ENCODE measurements at regions not wholly inside any gene's neighbourhood (a gene's known extent, or its start where the extent isn't known, plus 50 kb on each side); places are given as distances from the start of the nearest gene placed in this dataset.

DNA sequence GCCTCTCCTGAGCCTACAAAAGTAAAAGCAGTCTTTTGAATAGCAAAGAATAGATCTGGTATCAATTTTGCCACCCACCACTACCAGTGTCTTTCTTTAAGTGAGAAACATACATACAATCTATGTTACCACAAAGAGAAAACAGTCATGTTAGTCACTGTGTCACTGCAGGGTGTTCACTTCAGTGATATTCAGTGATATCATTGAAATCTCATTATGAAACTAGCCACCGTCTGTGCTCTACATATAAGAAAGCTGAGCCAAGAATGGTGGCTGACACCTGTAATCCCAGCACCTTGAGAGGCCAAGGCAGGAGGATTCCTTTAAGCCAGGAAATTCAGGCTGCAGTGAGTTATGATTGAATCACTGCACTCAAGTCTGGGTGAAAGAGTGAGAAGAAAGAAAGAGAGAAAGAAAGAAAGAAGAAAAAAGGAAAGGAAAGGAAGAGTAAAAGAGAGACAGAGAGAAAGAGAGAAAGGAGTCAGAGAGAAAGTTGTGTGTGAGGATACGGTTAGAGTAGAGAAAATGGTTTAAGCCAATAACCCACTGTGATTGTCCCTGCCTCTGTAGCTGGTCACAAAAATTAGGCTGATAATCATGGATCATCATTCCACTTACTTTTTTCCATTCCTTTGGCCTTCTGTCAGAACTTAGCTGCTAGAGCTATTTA, 847.1 kb downstream of the FAM181B start:
- no peaks in the 10 kb centered on the region for H3K27me3 Mint-ChIP-seq
- H3K9me3 Mint-ChIP-seq (ENCODE audit: low read depth) = peaks cover 10% of the 10 kb centered on the region
- no peaks in the 10 kb centered on the region for H3K36me3 Mint-ChIP-seq
- H3K4me3 Mint-ChIP-seq = no peak overlapping the region
- H3K4me1 Mint-ChIP-seq (ENCODE audit: low read depth) = peaks cover 2% of the 10 kb centered on the region
- no peak overlapping the region for H3K27ac Mint-ChIP-seq

GRCh38 chr11:81874635-81875034, 859.0 kb downstream of the FAM181B start:
- peak overlapping the region; percentile 37 for H3K27ac Mint-ChIP-seq
- H3K4me1 Mint-ChIP-seq (ENCODE audit: low read depth) = peaks cover 41% of the 10 kb centered on the region
- peak overlapping the region; percentile 22 for H3K4me3 Mint-ChIP-seq
- H3K9me3 Mint-ChIP-seq (ENCODE audit: low read depth) = no peaks in the 10 kb centered on the region
- H3K27me3 Mint-ChIP-seq = no peaks in the 10 kb centered on the region
- H3K36me3 Mint-ChIP-seq = peaks cover 2% of the 10 kb centered on the region

GRCh38 chr11:81870815-81871214, 862.8 kb downstream of the FAM181B start:
- H3K4me3 Mint-ChIP-seq = no peak overlapping the region
- no peak overlapping the region for H3K27ac Mint-ChIP-seq
- no peaks in the 10 kb centered on the region for H3K27me3 Mint-ChIP-seq
- H3K36me3 Mint-ChIP-seq = peaks cover 2% of the 10 kb centered on the region
- H3K9me3 Mint-ChIP-seq (ENCODE audit: low read depth) = no peaks in the 10 kb centered on the region
- H3K4me1 Mint-ChIP-seq (ENCODE audit: low read depth) = peaks cover 64% of the 10 kb centered on the region

DNA sequence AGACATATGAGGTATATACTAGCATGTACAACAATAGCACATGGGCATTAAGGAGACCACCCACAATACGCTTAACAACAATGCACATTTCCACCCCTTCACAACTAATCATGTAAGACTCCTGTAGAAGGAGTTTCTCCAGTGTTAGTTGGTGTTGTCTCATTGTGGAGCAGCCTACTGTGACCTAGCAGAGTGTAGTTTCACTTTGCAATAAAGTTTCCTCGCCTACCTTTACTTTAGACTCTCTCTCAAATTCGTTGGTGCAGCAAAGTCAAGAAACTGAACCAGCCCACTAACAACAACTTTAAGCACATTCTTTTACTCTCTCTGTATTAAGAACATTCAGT, 863.6 kb downstream of the FAM181B start:
- H3K27me3 Mint-ChIP-seq = no peaks in the 10 kb centered on the region
- peaks cover 2% of the 10 kb centered on the region for H3K36me3 Mint-ChIP-seq
- peaks cover 56% of the 10 kb centered on the region for H3K4me1 Mint-ChIP-seq (ENCODE audit: low read depth)
- peak overlapping the region; percentile 76 for H3K4me3 Mint-ChIP-seq
- no peaks in the 10 kb centered on the region for H3K9me3 Mint-ChIP-seq (ENCODE audit: low read depth)
- peak overlapping the region; percentile 81 for H3K27ac Mint-ChIP-seq

DNA sequence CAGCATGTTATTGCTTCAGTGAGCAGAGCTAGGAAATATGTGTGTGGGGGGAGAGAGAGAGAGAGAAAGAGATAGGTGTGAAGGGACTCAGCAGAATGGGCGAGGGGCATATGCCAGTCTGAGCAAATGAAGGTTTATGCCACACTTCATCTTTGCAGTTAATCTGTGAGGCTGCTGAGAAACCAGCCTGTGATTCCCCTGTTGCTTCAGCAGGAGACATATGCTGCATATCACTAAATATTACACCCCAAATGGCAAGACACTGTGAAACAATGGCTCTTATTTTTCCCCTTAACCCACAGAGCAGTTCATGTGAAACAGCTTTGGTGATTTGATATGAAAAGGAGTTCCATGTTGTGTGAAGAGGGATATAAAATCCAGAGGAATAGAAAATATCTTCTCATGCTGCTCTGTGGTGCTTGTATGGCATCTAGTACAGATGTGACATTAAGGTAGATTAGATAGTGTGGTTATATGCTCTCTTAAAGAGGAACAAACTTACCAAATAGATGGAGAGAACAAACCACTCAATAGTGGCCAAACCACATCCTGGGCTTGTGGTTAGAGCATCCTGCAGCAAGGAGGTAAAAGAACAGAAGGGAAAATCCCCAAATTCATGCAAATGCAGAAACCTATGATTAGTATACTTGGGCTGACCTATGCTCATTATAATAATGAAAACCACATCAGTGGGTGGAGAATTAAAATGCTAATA, 864.2 kb downstream of the FAM181B start:
- peaks cover 54% of the 10 kb centered on the region for H3K4me1 Mint-ChIP-seq (ENCODE audit: low read depth)
- peak overlapping the region; percentile 81 for H3K27ac Mint-ChIP-seq
- H3K4me3 Mint-ChIP-seq = peak overlapping the region; percentile 76
- H3K27me3 Mint-ChIP-seq = no peaks in the 10 kb centered on the region
- H3K9me3 Mint-ChIP-seq (ENCODE audit: low read depth) = no peaks in the 10 kb centered on the region
- H3K36me3 Mint-ChIP-seq = peaks cover 2% of the 10 kb centered on the region

GRCh38 chr11:81866896-81867295, 866.8 kb downstream of the FAM181B start:
- Mint-ChIP-seq H3K27ac (no peak overlapping the region), H3K36me3 (no peaks in the 10 kb centered on the region), H3K9me3 (ENCODE audit: low read depth) (no peaks in the 10 kb centered on the region), H3K27me3 (no peaks in the 10 kb centered on the region), H3K4me1 (ENCODE audit: low read depth) (peaks cover 44% of the 10 kb centered on the region), H3K4me3 (no peak overlapping the region)

- Mint-ChIP-seq H3K9me3 (ENCODE audit: low read depth) (no peaks in the 10 kb centered on the region), H3K27me3 (no peaks in the 10 kb centered on the region), H3K4me3 (no peak overlapping the region), H3K36me3 (no peaks in the 10 kb centered on the region), H3K4me1 (ENCODE audit: low read depth) (no peaks in the 10 kb centered on the region), H3K27ac (no peak overlapping the region)
Measured at GRCh38 chr11:81857386-81857785, 876.3 kb downstream of the FAM181B start.

DNA sequence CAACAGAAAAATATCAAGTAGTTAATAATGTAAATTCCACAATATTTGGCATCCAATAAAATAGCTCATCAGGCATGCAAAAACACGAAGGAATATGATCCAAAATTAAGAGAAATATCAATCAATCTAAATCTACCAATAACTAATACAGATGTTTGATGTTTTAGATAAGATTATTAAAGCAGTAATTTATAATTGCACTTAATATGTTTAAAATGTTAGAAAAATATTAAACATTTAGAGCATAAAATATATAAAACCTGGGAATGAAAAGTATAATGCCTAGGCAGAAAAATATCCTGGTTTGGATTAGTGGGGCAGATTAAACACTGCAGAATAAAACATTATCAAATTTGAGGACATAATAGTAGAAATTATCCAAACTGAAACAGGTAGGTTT, 879.9 kb downstream of the FAM181B start:
- H3K36me3 Mint-ChIP-seq = no peaks in the 10 kb centered on the region

DNA sequence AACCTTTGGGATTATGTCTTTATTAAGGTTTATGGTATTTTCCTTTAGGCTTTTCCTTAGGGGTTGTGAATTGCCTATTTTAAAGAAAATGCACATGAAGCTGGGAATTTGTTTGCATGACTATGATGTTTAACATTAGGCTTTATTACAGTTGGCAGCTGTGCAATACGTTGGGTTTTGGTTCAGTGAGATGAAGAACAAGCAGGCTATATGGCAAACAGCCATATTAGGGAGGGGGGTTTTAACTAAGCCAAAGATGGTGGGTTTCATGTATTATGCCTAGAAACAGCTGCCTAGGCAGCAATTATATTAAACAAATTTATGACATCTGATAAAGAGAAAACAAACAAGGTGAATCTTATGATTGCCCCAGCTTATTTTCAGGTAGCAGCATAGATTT, 880.8 kb downstream of the FAM181B start:
- H3K9me3 Mint-ChIP-seq (ENCODE audit: low read depth) = no peaks in the 10 kb centered on the region
- no peaks in the 10 kb centered on the region for H3K36me3 Mint-ChIP-seq
- H3K4me3 Mint-ChIP-seq = no peak overlapping the region
- H3K27me3 Mint-ChIP-seq = no peaks in the 10 kb centered on the region
- no peak overlapping the region for H3K27ac Mint-ChIP-seq
- no peaks in the 10 kb centered on the region for H3K4me1 Mint-ChIP-seq (ENCODE audit: low read depth)

More for the DNA sequence above, 879.9 kb downstream of the FAM181B start:
- Mint-ChIP-seq H3K4me3 (no peak overlapping the region), H3K27ac (no peak overlapping the region), H3K9me3 (ENCODE audit: low read depth) (no peaks in the 10 kb centered on the region), H3K4me1 (ENCODE audit: low read depth) (no peaks in the 10 kb centered on the region), H3K27me3 (no peaks in the 10 kb centered on the region)

GRCh38 chr11:81840380-81840779, 893.3 kb downstream of the FAM181B start:
- peaks cover 1% of the 10 kb centered on the region for H3K4me1 Mint-ChIP-seq (ENCODE audit: low read depth)
- no peak overlapping the region for H3K4me3 Mint-ChIP-seq
- no peak overlapping the region for H3K27ac Mint-ChIP-seq
- no peaks in the 10 kb centered on the region for H3K9me3 Mint-ChIP-seq (ENCODE audit: low read depth)
- H3K27me3 Mint-ChIP-seq = no peaks in the 10 kb centered on the region
- peaks cover 2% of the 10 kb centered on the region for H3K36me3 Mint-ChIP-seq

DNA sequence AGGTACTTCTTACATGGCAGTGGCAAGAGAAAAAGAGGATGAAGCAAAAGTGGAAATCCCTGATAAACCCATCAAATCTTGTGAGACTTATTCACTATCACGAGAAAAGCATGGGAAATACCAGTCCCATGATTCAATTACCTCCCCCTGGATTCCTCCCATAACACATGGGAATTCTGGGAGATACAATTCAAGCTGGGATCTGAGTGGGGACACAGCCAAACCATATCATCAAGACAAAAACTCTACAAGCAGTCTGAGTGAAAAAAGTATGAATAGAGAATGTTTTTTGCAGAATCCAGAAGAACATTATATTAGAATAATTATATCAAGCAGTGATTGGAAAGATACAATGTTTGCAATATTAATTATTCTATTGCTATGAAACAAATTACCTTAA, 893.7 kb downstream of the FAM181B start:
- Mint-ChIP-seq H3K9me3 (ENCODE audit: low read depth) (no peaks in the 10 kb centered on the region), H3K36me3 (peaks cover 2% of the 10 kb centered on the region)

GRCh38 chr11:81839016-81839415, 894.6 kb downstream of the FAM181B start:
- no peak overlapping the region for H3K27ac Mint-ChIP-seq
- no peak overlapping the region for H3K4me3 Mint-ChIP-seq
- H3K36me3 Mint-ChIP-seq = peaks cover 2% of the 10 kb centered on the region
- H3K9me3 Mint-ChIP-seq (ENCODE audit: low read depth) = no peaks in the 10 kb centered on the region
- H3K27me3 Mint-ChIP-seq = no peaks in the 10 kb centered on the region
- peaks cover 1% of the 10 kb centered on the region for H3K4me1 Mint-ChIP-seq (ENCODE audit: low read depth)

More for the DNA sequence above, 893.7 kb downstream of the FAM181B start:
- Mint-ChIP-seq H3K4me1 (ENCODE audit: low read depth) (peaks cover 1% of the 10 kb centered on the region), H3K27me3 (no peaks in the 10 kb centered on the region), H3K27ac (no peak overlapping the region), H3K4me3 (no peak overlapping the region)

GRCh38 chr11:81829976-81830375, 903.7 kb downstream of the FAM181B start:
- H3K27ac Mint-ChIP-seq = no peak overlapping the region
- no peaks in the 10 kb centered on the region for H3K27me3 Mint-ChIP-seq
- peaks cover 10% of the 10 kb centered on the region for H3K36me3 Mint-ChIP-seq
- H3K4me1 Mint-ChIP-seq (ENCODE audit: low read depth) = no peaks in the 10 kb centered on the region
- H3K9me3 Mint-ChIP-seq (ENCODE audit: low read depth) = peaks cover 23% of the 10 kb centered on the region
- H3K4me3 Mint-ChIP-seq = no peak overlapping the region

DNA sequence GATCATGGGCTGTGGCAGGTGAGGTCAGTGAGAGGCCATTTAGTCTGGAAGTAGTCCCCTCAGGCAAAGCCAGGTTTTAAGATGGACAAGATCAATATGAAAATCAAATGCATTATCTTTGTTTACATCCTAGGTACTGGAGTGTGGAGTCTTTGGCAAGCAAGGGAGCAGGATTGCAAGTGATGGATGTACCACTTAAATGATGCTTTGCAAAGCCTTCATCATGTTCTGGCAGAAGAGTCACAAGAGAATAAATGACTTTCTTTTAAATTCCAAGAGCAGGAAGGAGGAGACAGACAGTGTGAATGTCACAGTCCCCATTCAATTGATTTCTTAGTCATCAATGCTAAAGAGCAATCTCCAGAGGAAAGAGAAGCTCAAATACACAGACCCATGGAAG, 908.3 kb downstream of the FAM181B start:
- no peaks in the 10 kb centered on the region for H3K27me3 Mint-ChIP-seq
- peaks cover 3% of the 10 kb centered on the region for H3K4me1 Mint-ChIP-seq (ENCODE audit: low read depth)
- peaks cover 4% of the 10 kb centered on the region for H3K9me3 Mint-ChIP-seq (ENCODE audit: low read depth)
- H3K27ac Mint-ChIP-seq = no peak overlapping the region
- H3K4me3 Mint-ChIP-seq = no peak overlapping the region
- H3K36me3 Mint-ChIP-seq = no peaks in the 10 kb centered on the region

DNA sequence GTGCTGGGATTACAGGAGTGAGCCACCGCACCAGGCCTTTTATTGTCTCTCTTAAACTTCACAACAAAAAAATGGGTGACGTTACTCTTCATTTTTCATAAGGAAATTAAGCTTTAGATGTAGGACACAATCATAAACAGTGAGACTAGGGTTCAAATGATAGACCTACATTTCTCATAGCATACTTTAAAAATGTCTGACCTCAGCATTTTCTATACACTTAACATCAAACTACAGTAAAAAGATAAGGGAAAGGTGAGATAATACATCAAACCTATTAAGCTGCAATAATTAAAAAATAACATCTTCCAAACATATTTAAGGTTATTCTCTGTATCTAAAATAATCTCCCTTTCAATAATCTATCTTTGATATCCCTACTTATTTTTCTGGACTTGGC, 914.2 kb downstream of the FAM181B start:
- Mint-ChIP-seq H3K36me3 (peaks cover 2% of the 10 kb centered on the region), H3K27ac (no peak overlapping the region), H3K27me3 (no peaks in the 10 kb centered on the region), H3K4me1 (ENCODE audit: low read depth) (peaks cover 3% of the 10 kb centered on the region), H3K4me3 (no peak overlapping the region), H3K9me3 (ENCODE audit: low read depth) (no peaks in the 10 kb centered on the region)

DNA sequence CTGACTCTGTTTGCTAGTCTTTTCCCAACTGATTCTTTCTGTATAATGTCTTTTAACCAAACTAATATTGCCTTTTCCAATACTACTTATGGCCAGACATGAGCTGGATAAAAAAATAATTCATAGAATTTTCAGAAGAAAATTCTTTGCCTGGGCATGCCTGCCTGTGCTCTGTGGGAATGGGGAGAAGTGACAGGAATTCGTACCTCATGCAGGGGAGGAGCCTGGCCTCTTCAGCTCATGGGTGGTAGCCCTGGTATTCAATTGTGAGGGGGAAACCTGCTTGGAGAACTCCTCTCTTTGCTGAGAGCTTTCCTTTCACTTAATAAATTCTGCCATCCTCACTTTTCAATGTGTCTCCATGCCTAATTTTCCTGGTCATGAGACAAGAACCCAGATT, 928.8 kb downstream of the FAM181B start:
- Mint-ChIP-seq H3K27ac (no peak overlapping the region), H3K9me3 (ENCODE audit: low read depth) (peaks cover 4% of the 10 kb centered on the region), H3K36me3 (peaks cover 4% of the 10 kb centered on the region), H3K4me1 (ENCODE audit: low read depth) (peaks cover 1% of the 10 kb centered on the region), H3K27me3 (no peaks in the 10 kb centered on the region), H3K4me3 (no peak overlapping the region)
